ENCODE measurements at regions not wholly inside any gene's neighbourhood (a gene's known extent, or its start where the extent isn't known, plus 50 kb on each side); places are given as distances from the start of the nearest gene placed in this dataset.
"Not testable (repeated sequence)": the region's sequence is repeated elsewhere in the genome, so short reads cannot be mapped to it uniquely, and the experiment has no call there.

DNA sequence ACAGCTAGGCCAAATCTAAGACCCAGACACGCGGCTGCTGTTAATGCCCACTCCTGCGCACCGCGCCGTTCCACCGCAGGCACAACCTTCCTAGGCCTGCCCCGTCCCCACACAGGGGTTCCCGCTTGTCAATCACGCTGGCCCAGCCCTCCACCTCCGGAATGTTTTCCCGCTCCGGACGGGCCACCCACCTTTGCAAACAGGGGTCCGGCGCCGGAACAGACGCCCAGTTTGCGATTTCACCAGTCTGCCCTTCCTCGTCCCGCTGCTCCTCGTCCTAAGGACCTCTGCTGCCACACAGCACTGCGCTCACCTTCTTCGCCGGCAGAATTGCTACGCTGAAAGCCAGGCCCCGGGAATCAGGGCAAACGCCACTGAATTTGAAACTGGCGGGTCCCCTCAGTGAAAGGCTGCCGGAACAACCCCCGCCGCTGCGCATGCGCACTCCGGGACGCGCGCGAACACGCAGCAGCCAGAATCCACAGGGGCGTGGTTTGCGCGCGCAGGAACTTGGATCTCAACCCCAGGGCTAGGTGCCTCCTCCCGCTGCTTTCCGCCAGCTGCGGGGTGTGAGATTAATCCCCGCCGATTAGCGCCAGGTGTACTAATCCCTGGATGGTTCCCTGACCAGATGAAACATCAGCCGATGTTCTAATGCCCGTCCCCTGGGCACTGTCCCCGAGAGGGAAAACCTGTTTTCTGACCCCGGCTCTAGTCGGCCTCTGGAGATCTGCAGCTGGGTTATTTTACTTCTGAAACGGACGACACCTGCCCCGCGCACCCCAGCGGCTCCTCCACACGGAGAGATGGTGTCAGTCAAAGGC is 159.7 kb downstream of the KLRB1 start:
- not testable (repeated sequence) for TF ChIP-seq POLR2A (IDR thresholded peaks at IDR 0.05)
- TF ChIP-seq, protein P1, sequence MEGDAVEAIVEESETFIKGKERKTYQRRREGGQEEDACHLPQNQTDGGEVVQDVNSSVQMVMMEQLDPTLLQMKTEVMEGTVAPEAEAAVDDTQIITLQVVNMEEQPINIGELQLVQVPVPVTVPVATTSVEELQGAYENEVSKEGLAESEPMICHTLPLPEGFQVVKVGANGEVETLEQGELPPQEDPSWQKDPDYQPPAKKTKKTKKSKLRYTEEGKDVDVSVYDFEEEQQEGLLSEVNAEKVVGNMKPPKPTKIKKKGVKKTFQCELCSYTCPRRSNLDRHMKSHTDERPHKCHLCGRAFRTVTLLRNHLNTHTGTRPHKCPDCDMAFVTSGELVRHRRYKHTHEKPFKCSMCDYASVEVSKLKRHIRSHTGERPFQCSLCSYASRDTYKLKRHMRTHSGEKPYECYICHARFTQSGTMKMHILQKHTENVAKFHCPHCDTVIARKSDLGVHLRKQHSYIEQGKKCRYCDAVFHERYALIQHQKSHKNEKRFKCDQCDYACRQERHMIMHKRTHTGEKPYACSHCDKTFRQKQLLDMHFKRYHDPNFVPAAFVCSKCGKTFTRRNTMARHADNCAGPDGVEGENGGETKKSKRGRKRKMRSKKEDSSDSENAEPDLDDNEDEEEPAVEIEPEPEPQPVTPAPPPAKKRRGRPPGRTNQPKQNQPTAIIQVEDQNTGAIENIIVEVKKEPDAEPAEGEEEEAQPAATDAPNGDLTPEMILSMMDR (IDR thresholded peaks at IDR 0.05), result not testable (repeated sequence)

Data from testis (tissue), 2 donors.